ENCODE measurements at regions not wholly inside any gene's neighbourhood (a gene's known extent, or its start where the extent isn't known, plus 50 kb on each side); places are given as distances from the start of the nearest gene placed in this dataset.

GRCh38 chr5:10173716-10174115, 76.0 kb downstream of the ATPSCKMT start:
- TF ChIP-seq CTCF (IDR thresholded peaks at IDR 0.05) (no peak), POLR2A (IDR thresholded peaks at IDR 0.05) (no peak)
